ENCODE measurements at regions not wholly inside any gene's neighbourhood (a gene's known extent, or its start where the extent isn't known, plus 50 kb on each side); places are given as distances from the start of the nearest gene placed in this dataset.

GRCh38 chr11:11724994-11725393 lies 103.2 kb upstream of the GALNT18 start:
- no peak overlapping the region for H3K9ac ChIP-seq (ENCODE audit: insufficient read depth, low read length)
- no peak overlapping the region for H3K27ac ChIP-seq (ENCODE audit: insufficient read depth, low read length)
- H3K4me3 ChIP-seq (replicated peaks in 1 of 4; ENCODE audit: control extremely low read depth in 1 of 4, insufficient read depth in 1 of 4, low read depth in 3 of 4, low read length in 4 of 4) = no peak overlapping the region
- no peaks in the 10 kb centered on the region for H3K36me3 ChIP-seq (ENCODE audit: control insufficient read depth, insufficient read depth, low read length)
- no peaks in the 10 kb centered on the region for H3K4me1 ChIP-seq (ENCODE audit: control insufficient read depth, extremely low read depth, insufficient read depth, low read length)
- H4K20me1 ChIP-seq (ENCODE audit: control insufficient read depth, extremely low read depth, insufficient read depth, low read length) = no peaks in the 10 kb centered on the region
- H3K79me2 ChIP-seq (ENCODE audit: control insufficient read depth, insufficient read depth, low read length) = no peaks in the 10 kb centered on the region
- TF ChIP-seq EZH2 (IDR thresholded peaks at IDR 0.05; ENCODE audit: low read length, missing control alignments) (no peak), CTCF (conservative IDR thresholded peaks at IDR 0.05 in 1 of 2, IDR thresholded peaks at IDR 0.05 in 1 of 2; ENCODE audit: low read depth in 1 of 2, low read length in 2 of 2) (no peak)
- DNase-seq (ENCODE audit: low read depth in 2 of 2) = no peak
- peaks cover 8% of the 10 kb centered on the region for H3K27me3 ChIP-seq (ENCODE audit: control insufficient read depth, insufficient read depth, low read length)
- no peak overlapping the region for H3K4me2 ChIP-seq (ENCODE audit: extremely low read depth, insufficient read depth, low read length)
- no peak overlapping the region for H2AFZ ChIP-seq (ENCODE audit: low read length)
- no peaks in the 10 kb centered on the region for H3K9me3 ChIP-seq (ENCODE audit: control insufficient read depth, insufficient read depth, low read depth, low read length)

GRCh38 chr11:11722861-11723260 lies 101.1 kb upstream of the GALNT18 start:
- Histone ChIP-seq H3K9me3 (ENCODE audit: control insufficient read depth, insufficient read depth, low read depth, low read length) (no peaks in the 10 kb centered on the region), H3K79me2 (ENCODE audit: control insufficient read depth, insufficient read depth, low read length) (no peaks in the 10 kb centered on the region), H4K20me1 (ENCODE audit: control insufficient read depth, extremely low read depth, insufficient read depth, low read length) (no peaks in the 10 kb centered on the region), H3K9ac (ENCODE audit: insufficient read depth, low read length) (no peak overlapping the region), H3K27ac (ENCODE audit: insufficient read depth, low read length) (no peak overlapping the region), H3K4me2 (ENCODE audit: extremely low read depth, insufficient read depth, low read length) (no peak overlapping the region), H3K27me3 (ENCODE audit: control insufficient read depth, insufficient read depth, low read length) (peaks cover 8% of the 10 kb centered on the region), H3K4me3 (replicated peaks in 1 of 4; ENCODE audit: control extremely low read depth in 1 of 4, insufficient read depth in 1 of 4, low read depth in 3 of 4, low read length in 4 of 4) (no peak overlapping the region), H2AFZ (ENCODE audit: low read length) (no peak overlapping the region), H3K36me3 (ENCODE audit: control insufficient read depth, insufficient read depth, low read length) (no peaks in the 10 kb centered on the region), H3K4me1 (ENCODE audit: control insufficient read depth, extremely low read depth, insufficient read depth, low read length) (no peaks in the 10 kb centered on the region)
- DNase-seq (ENCODE audit: low read depth in 2 of 2) = no peak
- TF ChIP-seq EZH2 (IDR thresholded peaks at IDR 0.05; ENCODE audit: low read length, missing control alignments) = no peak
- TF ChIP-seq CTCF (conservative IDR thresholded peaks at IDR 0.05 in 1 of 2, IDR thresholded peaks at IDR 0.05 in 1 of 2; ENCODE audit: low read depth in 1 of 2, low read length in 2 of 2) = no peak

- H3K9ac ChIP-seq (ENCODE audit: insufficient read depth, low read length) = no peak overlapping the region
- TF ChIP-seq EZH2 (IDR thresholded peaks at IDR 0.05; ENCODE audit: low read length, missing control alignments) (no peak), CTCF (conservative IDR thresholded peaks at IDR 0.05 in 1 of 2, IDR thresholded peaks at IDR 0.05 in 1 of 2; ENCODE audit: low read depth in 1 of 2, low read length in 2 of 2) (no peak)
- H3K9me3 ChIP-seq (ENCODE audit: control insufficient read depth, insufficient read depth, low read depth, low read length) = no peaks in the 10 kb centered on the region
- H3K36me3 ChIP-seq (ENCODE audit: control insufficient read depth, insufficient read depth, low read length) = no peaks in the 10 kb centered on the region
- no peaks in the 10 kb centered on the region for H3K4me1 ChIP-seq (ENCODE audit: control insufficient read depth, extremely low read depth, insufficient read depth, low read length)
- no peak overlapping the region for H3K4me3 ChIP-seq (replicated peaks in 1 of 4; ENCODE audit: control extremely low read depth in 1 of 4, insufficient read depth in 1 of 4, low read depth in 3 of 4, low read length in 4 of 4)
- no peak for DNase-seq (ENCODE audit: low read depth in 2 of 2)
- H3K4me2 ChIP-seq (ENCODE audit: extremely low read depth, insufficient read depth, low read length) = no peak overlapping the region
- no peak overlapping the region for H3K27ac ChIP-seq (ENCODE audit: insufficient read depth, low read length)
- H4K20me1 ChIP-seq (ENCODE audit: control insufficient read depth, extremely low read depth, insufficient read depth, low read length) = no peaks in the 10 kb centered on the region
- no peaks in the 10 kb centered on the region for H3K79me2 ChIP-seq (ENCODE audit: control insufficient read depth, insufficient read depth, low read length)
- peaks cover 6% of the 10 kb centered on the region for H3K27me3 ChIP-seq (ENCODE audit: control insufficient read depth, insufficient read depth, low read length)
- H2AFZ ChIP-seq (ENCODE audit: low read length) = no peak overlapping the region
Observed at GRCh38 chr11:11722246-11722645, 100.4 kb upstream of the GALNT18 start.

All from fibroblast of lung (primary cell).